Erythroblast (primary cell): ENCODE measurements at regions not wholly inside any gene's neighbourhood (a gene's known extent, or its start where the extent isn't known, plus 50 kb on each side); places are given as distances from the start of the nearest gene placed in this dataset.

ENCODE experiments used
- DNase-seq, 2 experiments: peaks; one replicate each; lab custom pipeline; 2025; lab: John Stamatoyannopoulos, UW
- GATA1 ChIP-seq: IDR thresholded peaks from 2 replicates; pipeline ENCODE4 v1.6.1; 2011; ENCODE audit warnings: low read depth, mild to moderate bottlenecking, control low read depth, low read length, moderate library complexity
- POLR2A ChIP-seq: IDR thresholded peaks from 2 replicates; pipeline ENCODE4 v1.6.1; 2011; ENCODE audit warnings: mild to moderate bottlenecking, low read length

GRCh38 chr3:41125258-41125657, 74.0 kb upstream of the CTNNB1 start:
- no peak for DNase-seq
- TF ChIP-seq POLR2A (no peak), GATA1 (no peak)

GRCh38 chr3:41126472-41126871, 72.8 kb upstream of the CTNNB1 start:
- no peak for TF ChIP-seq GATA1
- TF ChIP-seq POLR2A, result no peak
- no peak for DNase-seq

- TF ChIP-seq GATA1 (no peak), POLR2A (no peak)
- no peak for DNase-seq
These were observed 72.3 kb upstream of the CTNNB1 start for GRCh38 chr3:41126961-41127360.

GRCh38 chr3:41127414-41127813, 71.9 kb upstream of the CTNNB1 start:
- DNase-seq, result no peak
- TF ChIP-seq POLR2A (no peak), GATA1 (no peak)

- TF ChIP-seq POLR2A (no peak), GATA1 (no peak)
These were observed 69.6 kb upstream of the CTNNB1 start for GRCh38 chr3:41129731-41130130.

GRCh38 chr3:41131224-41131623, 68.1 kb upstream of the CTNNB1 start:
- TF ChIP-seq GATA1 (no peak), POLR2A (no peak)
- no peak for DNase-seq

More at GRCh38 chr3:41129731-41130130, 69.6 kb upstream of the CTNNB1 start:
- DNase-seq, result no peak

- TF ChIP-seq POLR2A, result no peak
- no peak for TF ChIP-seq GATA1
- no peak for DNase-seq
These were observed 61.6 kb upstream of the CTNNB1 start for GRCh38 chr3:41137686-41138111.

GRCh38 chr3:41138146-41138545, 61.2 kb upstream of the CTNNB1 start:
- no peak for DNase-seq
- TF ChIP-seq GATA1 (no peak), POLR2A (no peak)

GRCh38 chr3:41138601-41139000, 60.7 kb upstream of the CTNNB1 start:
- TF ChIP-seq GATA1 (no peak), POLR2A (no peak)
- no peak for DNase-seq

- no peak for TF ChIP-seq POLR2A
- no peak for TF ChIP-seq GATA1
- no peak for DNase-seq
These were observed 59.1 kb upstream of the CTNNB1 start for GRCh38 chr3:41140242-41140641.

GRCh38 chr3:41141433-41142167, 57.7 kb upstream of the CTNNB1 start:
- no peak for DNase-seq
- no peak for TF ChIP-seq POLR2A

GRCh38 chr3:41143421-41144031, 55.8 kb upstream of the CTNNB1 start:
- TF ChIP-seq POLR2A, result no peak
- TF ChIP-seq GATA1, result no peak
- no peak for DNase-seq

- no peak for DNase-seq
- no peak for TF ChIP-seq POLR2A
- TF ChIP-seq GATA1, result no peak
These were observed 54.7 kb upstream of the CTNNB1 start for GRCh38 chr3:41144631-41145030.

GRCh38 chr3:41148478-41148877, 50.8 kb upstream of the CTNNB1 start:
- no peak for DNase-seq
- TF ChIP-seq POLR2A, result no peak
- TF ChIP-seq GATA1, result no peak

- no peak for DNase-seq
- TF ChIP-seq GATA1 (no peak), POLR2A (no peak)
These were observed 50.4 kb upstream of the CTNNB1 start for GRCh38 chr3:41148901-41149300.
